GM18508 (cell line): ENCODE measurements at regions not wholly inside any gene's neighbourhood (a gene's known extent, or its start where the extent isn't known, plus 50 kb on each side); places are given as distances from the start of the nearest gene placed in this dataset.
"Not testable (repeated sequence)": the region's sequence is repeated elsewhere in the genome, so short reads cannot be mapped to it uniquely, and the experiment has no call there.

Experiments used
- ATAC-seq: cut with Tn5 transposase; IDR thresholded peaks from one replicate; pipeline ENCODE4 v1.9.1; 2021; ENCODE audit warnings: moderate number of reproducible peaks; ENCODE audit not compliant: insufficient read depth, unreplicated experiment

- no peak for ATAC-seq
These were observed 152.9 kb upstream of the MOCS2 start for GRCh38 chr5:53262348-53262970.

DNA sequence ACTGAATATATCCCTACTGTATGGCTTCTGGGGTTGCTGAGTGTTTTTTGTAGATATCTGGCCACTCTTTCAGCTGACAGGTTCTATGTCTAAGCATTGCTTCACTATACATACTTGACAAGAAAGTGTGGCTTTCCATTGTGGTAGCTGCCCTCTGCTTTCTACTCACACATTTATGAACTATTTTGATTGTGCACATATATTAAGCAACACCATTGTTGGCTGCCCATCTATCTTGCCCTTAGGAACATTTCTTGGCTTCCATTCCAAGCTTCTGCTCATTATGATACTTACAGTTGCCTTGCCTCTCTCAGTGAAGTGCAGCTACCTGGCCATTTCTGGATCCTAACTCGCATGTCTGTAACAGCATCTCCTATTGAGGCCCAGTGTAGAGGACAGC, 153.6 kb upstream of the MOCS2 start:
- ATAC-seq = no peak

- no peak for ATAC-seq
These were observed 155.5 kb upstream of the MOCS2 start for GRCh38 chr5:53265043-53265442.

DNA sequence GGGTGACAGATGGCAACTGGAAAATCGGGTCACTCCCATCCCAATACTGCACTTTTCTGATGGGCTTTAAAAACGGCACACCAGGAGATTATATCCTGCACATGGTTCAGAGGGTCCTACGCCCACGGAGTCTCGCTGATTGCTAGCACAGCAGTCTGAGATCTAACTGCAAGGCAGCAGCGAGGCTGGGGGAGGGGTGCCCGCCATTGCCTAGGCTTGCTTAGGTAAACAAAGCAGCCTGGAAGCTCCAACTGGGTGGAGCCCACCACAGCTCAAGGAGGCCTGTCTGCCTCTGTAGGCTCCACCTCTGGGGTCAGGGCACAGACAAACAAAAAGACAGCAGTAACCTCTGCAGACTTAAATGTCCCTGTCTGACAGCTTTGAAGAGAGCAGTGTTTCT, 158.7 kb upstream of the MOCS2 start:
- not testable (repeated sequence) for ATAC-seq

- no peak for ATAC-seq
These were observed 166.1 kb upstream of the MOCS2 start for GRCh38 chr5:53275666-53276065.

GRCh38 chr5:53276825-53277224, 167.3 kb upstream of the MOCS2 start:
- ATAC-seq = no peak

- ATAC-seq = no peak
These were observed 167.9 kb upstream of the MOCS2 start for GRCh38 chr5:53277491-53277890.

DNA sequence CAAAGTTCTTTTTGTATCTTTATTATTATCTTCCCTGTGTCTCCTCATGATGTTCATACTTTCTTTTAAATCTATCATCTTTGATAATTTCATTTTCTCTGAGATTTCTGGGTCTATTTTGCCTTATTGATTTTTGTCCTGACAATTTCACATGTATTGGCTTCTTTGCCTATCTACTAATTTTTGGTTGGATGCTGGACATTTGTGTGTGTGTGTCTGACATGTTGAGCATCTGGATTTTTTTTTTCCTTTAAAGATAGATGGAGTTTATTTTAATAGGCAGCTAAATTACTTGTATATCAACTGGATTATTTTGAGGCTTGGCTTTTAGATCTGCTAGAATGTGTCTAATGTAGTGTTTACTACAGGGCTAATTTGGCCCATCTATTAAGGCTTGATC, 178.0 kb upstream of the MOCS2 start:
- ATAC-seq = no peak

GRCh38 chr5:53288511-53288910, 179.0 kb upstream of the MOCS2 start:
- no peak for ATAC-seq

DNA sequence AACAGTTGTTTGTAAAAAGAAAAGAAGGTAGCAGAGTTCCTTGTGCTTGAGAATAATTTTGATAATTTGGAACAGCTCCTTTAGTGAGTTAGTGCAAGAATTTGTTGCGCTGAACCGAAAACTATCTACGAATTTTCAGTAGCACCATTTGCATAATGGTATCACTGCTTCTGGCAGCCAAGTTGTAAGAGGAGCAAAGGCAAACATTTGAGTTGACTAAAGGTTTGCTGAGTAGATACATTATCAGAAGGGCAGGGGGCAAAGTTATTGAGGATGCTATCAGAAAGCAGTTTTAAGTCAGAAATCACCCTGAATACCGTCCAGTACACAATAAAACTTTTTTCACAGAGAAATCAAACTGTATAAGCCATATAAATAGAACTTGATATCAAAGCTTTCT, 181.5 kb upstream of the MOCS2 start:
- ATAC-seq = no peak

- no peak for ATAC-seq
These were observed 182.0 kb upstream of the MOCS2 start for GRCh38 chr5:53291528-53291927.

DNA sequence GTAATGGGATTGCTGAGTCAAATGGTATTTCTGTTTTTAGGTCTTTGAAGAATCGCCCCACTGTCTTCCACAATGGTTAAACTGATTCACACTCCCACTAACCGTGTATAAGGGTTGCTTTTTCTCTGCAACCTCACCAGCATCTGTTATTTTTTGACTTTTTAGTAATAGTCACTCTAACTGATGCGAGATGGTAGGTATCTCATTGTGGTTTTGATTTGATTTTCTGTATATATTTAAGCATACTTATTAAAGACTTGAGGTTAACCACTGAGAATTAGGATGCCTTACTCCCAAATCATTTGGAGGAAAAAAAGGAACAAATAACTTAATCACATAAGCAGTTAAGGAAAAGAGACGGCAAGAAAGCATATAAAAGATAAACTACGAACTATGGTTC, 181.6 kb upstream of the FST start:
- no peak for ATAC-seq

- ATAC-seq = no peak
These were observed 177.9 kb upstream of the FST start for GRCh38 chr5:53302529-53302928.

GRCh38 chr5:53303105-53303504, 177.3 kb upstream of the FST start:
- ATAC-seq = no peak

DNA sequence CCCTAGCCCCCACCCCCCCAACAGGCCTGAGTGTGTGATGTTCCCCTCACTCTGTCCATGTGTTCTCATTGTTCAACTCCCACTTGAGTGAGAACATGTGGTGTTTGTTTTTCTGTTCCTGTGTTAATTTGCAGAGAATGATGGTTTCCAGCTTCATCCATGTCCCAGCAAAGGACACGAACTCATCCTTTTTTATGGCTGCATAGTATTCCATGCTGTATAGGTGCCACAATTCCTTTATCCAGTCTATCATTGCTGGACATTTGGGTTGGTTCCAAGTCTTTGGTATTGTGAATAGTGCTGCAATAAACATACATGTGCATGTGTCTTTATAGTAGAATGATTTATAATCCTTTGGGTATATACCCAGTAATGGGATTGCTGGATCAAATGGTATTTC, 175.1 kb upstream of the FST start:
- ATAC-seq = not testable (repeated sequence)

DNA sequence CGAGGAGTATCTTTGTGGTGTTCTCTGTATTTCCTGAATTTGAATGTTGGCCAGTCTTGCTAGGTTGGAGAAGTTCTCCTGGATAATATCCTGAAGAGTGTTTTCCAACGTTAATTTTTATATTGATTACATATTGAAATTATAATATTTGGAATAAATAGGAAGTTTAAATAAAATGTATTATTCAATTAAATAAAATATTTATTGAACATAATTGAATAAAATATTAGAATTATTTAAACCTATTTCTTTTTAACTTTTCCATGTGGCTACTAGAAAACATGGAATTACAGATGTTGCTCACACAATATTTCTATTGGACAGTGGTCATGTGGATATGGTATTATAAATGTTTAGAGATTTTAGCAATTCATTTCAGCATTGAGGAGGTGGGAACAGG, 170.8 kb upstream of the FST start:
- no peak for ATAC-seq

DNA sequence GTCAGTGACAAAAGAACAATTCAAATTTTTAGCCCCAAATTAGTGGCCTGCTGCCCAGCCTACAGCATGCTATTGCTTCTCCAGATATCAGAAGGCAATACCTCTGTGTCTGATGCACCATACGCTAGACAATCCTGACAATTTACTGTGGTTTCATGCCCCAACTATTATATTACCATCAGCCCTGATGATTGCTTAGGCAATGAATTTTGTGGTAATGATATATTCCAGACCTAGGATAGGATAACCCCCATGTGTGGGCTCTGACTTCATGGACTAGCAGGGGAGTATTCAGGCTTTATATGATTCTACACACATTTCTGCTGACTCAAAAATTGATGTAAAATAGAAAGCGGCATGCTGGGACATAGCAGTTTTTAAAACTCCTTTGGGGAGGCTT, 168.7 kb upstream of the FST start:
- ATAC-seq = no peak

DNA sequence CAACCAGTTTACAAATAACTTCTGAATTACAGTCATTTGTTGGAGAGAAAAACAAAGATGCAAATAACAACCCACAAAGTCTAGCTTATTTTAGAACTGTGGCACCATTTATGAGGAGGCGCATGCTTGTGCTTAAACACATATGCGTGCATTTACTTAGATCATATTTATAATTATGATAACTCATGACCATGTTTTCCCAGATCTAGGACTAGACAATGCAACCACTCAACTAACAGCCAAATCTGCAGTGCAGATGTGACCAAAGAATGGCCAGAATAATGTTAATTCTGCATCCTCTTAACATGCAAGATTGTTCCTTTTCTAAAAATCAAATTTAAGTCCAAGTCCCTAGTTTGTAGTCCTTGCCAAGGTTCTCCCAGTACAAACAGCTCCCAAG, 167.3 kb upstream of the FST start:
- ATAC-seq = no peak

DNA sequence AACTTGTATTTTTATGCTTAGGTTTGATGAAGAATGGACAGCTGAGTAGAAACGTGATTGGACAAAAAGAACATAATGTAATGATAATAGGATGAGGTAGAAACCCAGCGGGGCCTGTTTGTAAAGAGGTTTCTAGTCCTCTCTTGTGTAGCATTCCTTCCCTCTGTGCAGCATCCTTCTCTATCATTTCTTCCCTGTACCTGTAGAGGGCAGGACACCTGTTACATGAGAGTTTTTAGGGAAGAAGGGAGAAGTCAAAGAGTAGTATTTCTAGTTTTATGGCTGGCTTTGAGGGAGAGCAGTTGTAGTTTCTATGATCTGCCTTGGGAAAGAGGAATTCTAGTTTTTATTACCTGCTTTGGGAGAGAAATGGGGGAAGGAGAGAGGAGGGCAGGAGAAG, 162.1 kb upstream of the FST start:
- ATAC-seq = no peak

GRCh38 chr5:53319315-53319714, 161.1 kb upstream of the FST start:
- ATAC-seq = no peak

GRCh38 chr5:53321073-53321472, 159.4 kb upstream of the FST start:
- ATAC-seq = no peak

GRCh38 chr5:53321721-53322120, 158.7 kb upstream of the FST start:
- ATAC-seq = no peak

DNA sequence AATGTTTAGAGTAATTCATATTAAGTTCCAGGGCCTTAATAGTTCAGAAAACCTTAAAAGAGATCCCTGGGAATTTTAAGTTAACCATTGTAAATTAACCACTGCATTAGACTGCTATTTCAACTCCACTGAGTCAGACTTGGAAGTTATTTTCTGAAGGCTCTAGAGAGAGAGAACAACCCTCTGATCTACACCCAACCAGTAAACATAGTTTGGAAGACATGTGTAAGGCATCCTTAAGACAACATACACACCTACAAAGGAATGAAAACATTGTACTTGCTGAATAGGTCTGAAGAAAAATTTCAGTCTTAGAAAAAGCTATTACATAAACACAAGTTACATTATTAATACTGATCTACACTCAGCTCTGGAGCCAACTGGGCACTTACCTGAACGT, 158.2 kb upstream of the FST start:
- no peak for ATAC-seq
